GM12873 (cell line): ENCODE measurements at regions not wholly inside any gene's neighbourhood (a gene's known extent, or its start where the extent isn't known, plus 50 kb on each side); places are given as distances from the start of the nearest gene placed in this dataset.

Experiments used
- TF ChIP-seq, protein P1 (sequence below): IDR thresholded peaks from 2 replicates; pipeline ENCODE4 v1.5.1; 2012; ENCODE audit warnings: low read depth, mild to moderate bottlenecking, moderate library complexity, low read length, control low read depth; ENCODE audit not compliant: insufficient read depth; ENCODE audit errors: missing control alignments

GRCh38 chr4:186917136-186917535 lies 193.5 kb upstream of the FAT1 start:
- TF ChIP-seq, protein P1, sequence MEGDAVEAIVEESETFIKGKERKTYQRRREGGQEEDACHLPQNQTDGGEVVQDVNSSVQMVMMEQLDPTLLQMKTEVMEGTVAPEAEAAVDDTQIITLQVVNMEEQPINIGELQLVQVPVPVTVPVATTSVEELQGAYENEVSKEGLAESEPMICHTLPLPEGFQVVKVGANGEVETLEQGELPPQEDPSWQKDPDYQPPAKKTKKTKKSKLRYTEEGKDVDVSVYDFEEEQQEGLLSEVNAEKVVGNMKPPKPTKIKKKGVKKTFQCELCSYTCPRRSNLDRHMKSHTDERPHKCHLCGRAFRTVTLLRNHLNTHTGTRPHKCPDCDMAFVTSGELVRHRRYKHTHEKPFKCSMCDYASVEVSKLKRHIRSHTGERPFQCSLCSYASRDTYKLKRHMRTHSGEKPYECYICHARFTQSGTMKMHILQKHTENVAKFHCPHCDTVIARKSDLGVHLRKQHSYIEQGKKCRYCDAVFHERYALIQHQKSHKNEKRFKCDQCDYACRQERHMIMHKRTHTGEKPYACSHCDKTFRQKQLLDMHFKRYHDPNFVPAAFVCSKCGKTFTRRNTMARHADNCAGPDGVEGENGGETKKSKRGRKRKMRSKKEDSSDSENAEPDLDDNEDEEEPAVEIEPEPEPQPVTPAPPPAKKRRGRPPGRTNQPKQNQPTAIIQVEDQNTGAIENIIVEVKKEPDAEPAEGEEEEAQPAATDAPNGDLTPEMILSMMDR = no peak

- TF ChIP-seq, protein P1 = no peak
These were observed 194.8 kb upstream of the FAT1 start for GRCh38 chr4:186918466-186918865.

DNA sequence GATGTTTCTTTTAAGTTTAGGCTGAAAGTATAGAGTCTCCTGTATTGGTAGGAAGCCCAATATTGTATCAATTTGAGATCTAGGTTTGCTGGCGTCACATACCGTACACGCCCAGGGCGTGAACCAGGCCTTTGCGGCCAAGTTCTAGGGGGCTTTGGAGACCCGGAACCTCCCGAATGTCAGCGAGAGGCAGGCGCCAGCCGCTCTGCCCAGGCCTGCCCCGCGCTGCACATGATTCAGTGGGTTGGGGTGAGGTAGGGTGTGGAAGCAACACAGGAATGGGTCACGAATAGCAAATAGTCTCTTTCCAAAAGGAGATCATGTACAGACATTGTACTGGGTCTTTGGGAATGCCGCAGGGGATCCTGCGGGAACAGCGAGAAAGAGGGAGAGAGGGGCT lies 195.7 kb upstream of the FAT1 start:
- TF ChIP-seq, protein P1 = no peak

GRCh38 chr4:186920483-186920882 lies 196.8 kb upstream of the FAT1 start:
- TF ChIP-seq, protein P1 = no peak

GRCh38 chr4:186920992-186921391 lies 197.3 kb upstream of the FAT1 start:
- TF ChIP-seq, protein P1 = no peak

- TF ChIP-seq, protein P1 = no peak
These were observed 201.1 kb upstream of the FAT1 start for GRCh38 chr4:186924723-186925122.

DNA sequence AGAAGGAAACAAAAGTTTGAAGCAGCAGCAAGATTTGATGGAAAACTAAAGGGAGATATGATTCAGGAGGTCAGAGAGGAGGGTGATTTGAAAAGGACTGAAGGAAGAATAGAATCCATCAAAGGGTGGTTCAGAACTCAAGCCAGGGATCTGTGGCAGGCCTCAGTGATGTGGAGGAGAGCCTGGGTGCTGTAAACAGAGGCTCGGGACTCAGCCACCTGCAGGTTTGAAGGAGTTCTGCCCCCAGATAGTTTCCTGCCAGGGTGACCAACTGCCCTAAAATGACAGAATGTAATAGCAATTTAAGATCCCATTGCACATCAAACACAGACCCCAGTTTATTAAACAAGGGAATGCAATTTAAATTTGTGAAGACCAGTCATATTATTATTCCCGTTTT lies 204.0 kb upstream of the FAT1 start:
- TF ChIP-seq, protein P1 = no peak
